GM12878 (cell line): ENCODE measurements at regions not wholly inside any gene's neighbourhood (a gene's known extent, or its start where the extent isn't known, plus 50 kb on each side); places are given as distances from the start of the nearest gene placed in this dataset.

Experiments
- ATAC-seq: fragments of 200-7000 bp; cut with Tn5 transposase; 3 replicates; pipeline ENCODE4 v1.9.1; 2020; ENCODE audit warnings: mild to moderate bottlenecking, moderate library complexity
- BruUV-seq: library from RNA; stranded (reverse); fragments of 400-500 nt; replicated peaks from 2 replicates; lab custom pipeline; 2021; lab: Mats Ljungman, UMichigan
- CTCF ChIA-PET: fragments of 300-600 bp; sonication (Branson Sonifier 250); formaldehyde crosslinking; extraction: SDS; loops from one replicate; lab custom pipeline; 2021; ENCODE audit warnings: inconsistent platforms; lab: Yijun Ruan, JAX
- POLR2A ChIA-PET: fragments of 350-600 bp; formaldehyde crosslinking; extraction: SDS; loops from one replicate; lab custom pipeline; 2021; ENCODE audit warnings: inconsistent platforms; lab: Charles Lee
- RAD21 ChIA-PET: fragments of 300-600 bp; sonication (Branson Sonifier 250); formaldehyde crosslinking; loops from one replicate; lab custom pipeline; 2023; ENCODE audit warnings: antibody characterized with exemption; ENCODE audit not compliant: unreplicated experiment; lab: Charles Lee
- SMC1A ChIA-PET: fragments of 300-600 bp; sonication (Branson Sonifier 250); formaldehyde crosslinking; loops from one replicate; lab custom pipeline; 2023; ENCODE audit not compliant: unreplicated experiment, uncharacterized antibody; lab: Charles Lee
- DNase-seq: peaks from one replicate; pipeline ENCODE4 v3.0.0-alpha.2; 2011; ENCODE audit warnings: low read depth, low spot score
- FAIRE-seq: peaks from 3 replicates; lab custom pipeline; 2011; peaks lifted over from hg19 to GRCh38; lab: Jason Lieb, UNC
- H2AFZ ChIP-seq: 2 replicates; pipeline ENCODE4 v1.6.0; 2011; ENCODE audit warnings: low read depth, low read length, control low read depth; ENCODE audit not compliant: control insufficient read depth
- H3K27ac ChIP-seq: 2 replicates; pipeline ENCODE4 v1.5.1; 2011; ENCODE audit warnings: control low read depth; ENCODE audit not compliant: control insufficient read depth, insufficient read depth
- H3K27me3 ChIP-seq, 2 experiments: replicated peaks in 1 of 2; 2 replicates each; pipeline versions ENCODE4 v1.6.0 to v1.6.1; 2011; ENCODE audit warnings: low read length in 1 of 2; ENCODE audit not compliant: control insufficient read depth in 2 of 2, insufficient read depth in 2 of 2
- H3K36me3 ChIP-seq, 2 experiments: 2 replicates each; pipeline ENCODE4 v1.5.1; 2011; ENCODE audit warnings: low read length in 1 of 2; ENCODE audit not compliant: control insufficient read depth in 2 of 2, insufficient read depth in 2 of 2
- H3K4me1 ChIP-seq: 2 replicates; pipeline ENCODE4 v1.6.1; 2011; ENCODE audit warnings: mild to moderate bottlenecking, low read length, moderate library complexity, mixed read lengths; ENCODE audit not compliant: control insufficient read depth, insufficient read depth
- H3K4me2 ChIP-seq: 2 replicates; pipeline ENCODE4 v1.6.0; 2011; ENCODE audit warnings: control low read depth; ENCODE audit not compliant: control insufficient read depth, insufficient read depth
- H3K4me3 ChIP-seq: fragments of 200-600 bp; sonication (generic); 2 replicates; pipeline ENCODE4 v1.5.1; 2016
- H3K79me2 ChIP-seq: 2 replicates; pipeline ENCODE4 v1.6.0; 2011; ENCODE audit warnings: low read length; ENCODE audit not compliant: control insufficient read depth, insufficient read depth
- H3K9ac ChIP-seq: 2 replicates; pipeline ENCODE4 v1.8.0; 2011; ENCODE audit warnings: low read length, control low read depth, mixed read lengths; ENCODE audit not compliant: control insufficient read depth, insufficient read depth
- H3K9me3 ChIP-seq: replicated peaks from 3 replicates; pipeline ENCODE4 v1.5.1; 2011; ENCODE audit warnings: mild to moderate bottlenecking, low read length; ENCODE audit not compliant: control insufficient read depth, insufficient read depth
- H4K20me1 ChIP-seq: 2 replicates; pipeline ENCODE4 v1.6.0; 2011; ENCODE audit not compliant: control insufficient read depth, insufficient read depth
- ATF7 ChIP-seq: fragments of 450-650 bp; IDR thresholded peaks from 2 replicates; pipeline ENCODE4 v1.6.1; 2016; ENCODE audit warnings: low read depth, mild to moderate bottlenecking
- BCLAF1 ChIP-seq: fragments of 450-650 bp; IDR thresholded peaks from 2 replicates; pipeline ENCODE4 v1.6.1; 2017; ENCODE audit warnings: antibody characterized with exemption, mild to moderate bottlenecking, moderate library complexity
- BMI1 ChIP-seq: fragments of 450-650 bp; IDR thresholded peaks from 2 replicates; pipeline ENCODE4 v1.6.1; 2016; ENCODE audit warnings: mild to moderate bottlenecking, moderate library complexity, borderline replicate concordance
- CEBPB ChIP-seq, 2 experiments: fragments of 150-350 bp in 1 of 2; IDR thresholded peaks; 2 replicates each; pipeline ENCODE4 v1.6.1; 2012 to 2014; ENCODE audit warnings: low read depth in 2 of 2, low read length in 2 of 2, borderline replicate concordance in 1 of 2, inconsistent platforms in 1 of 2
- CHD2 ChIP-seq: IDR thresholded peaks from 2 replicates; pipeline ENCODE4 v1.6.1; 2011; ENCODE audit warnings: low read depth, low read length, improper control_type of control experiment, borderline replicate concordance
- FOXK2 ChIP-seq: fragments of 450-650 bp; IDR thresholded peaks from 2 replicates; pipeline ENCODE4 v1.6.1; 2017; ENCODE audit warnings: mild to moderate bottlenecking, moderate library complexity
- GABPA ChIP-seq: IDR thresholded peaks from 2 replicates; pipeline ENCODE4 v1.6.1; 2014; ENCODE audit warnings: antibody characterized with exemption, low read depth, mild to moderate bottlenecking, inconsistent platforms
- HDAC6 ChIP-seq: fragments of 200-600 bp; sonication (generic); IDR thresholded peaks from one replicate; pipeline ENCODE4 v1.8.0; 2017; ENCODE audit warnings: antibody characterized with exemption; ENCODE audit not compliant: unreplicated experiment
- MYB ChIP-seq: fragments of 150-350 bp; IDR thresholded peaks from 2 replicates; pipeline ENCODE4 v1.6.1; 2014; ENCODE audit warnings: mild to moderate bottlenecking, low read depth, low read length, borderline replicate concordance
- MYC ChIP-seq: IDR thresholded peaks from 2 replicates; pipeline ENCODE4 v1.6.1; 2011; ENCODE audit warnings: mild to moderate bottlenecking, low read length, moderate library complexity, inconsistent platforms; ENCODE audit not compliant: insufficient read depth, insufficient replicate concordance, insufficient read length, severe bottlenecking
- NR2C1 ChIP-seq: fragments of 450-650 bp; IDR thresholded peaks from 2 replicates; pipeline ENCODE4 v1.6.1; 2017; ENCODE audit warnings: antibody characterized with exemption, mild to moderate bottlenecking, moderate library complexity
- RAD21 ChIP-seq: IDR thresholded peaks from 2 replicates; pipeline ENCODE4 v1.6.1; 2011; ENCODE audit warnings: mild to moderate bottlenecking, low read depth, low read length, moderate library complexity; ENCODE audit not compliant: insufficient read depth
- RELA ChIP-seq: fragments of 450-650 bp; IDR thresholded peaks from 2 replicates; pipeline ENCODE4 v1.8.0; 2014; ENCODE audit warnings: borderline replicate concordance; ENCODE audit not compliant: partially characterized antibody
- SMAD5 ChIP-seq: IDR thresholded peaks from 2 replicates; pipeline ENCODE4 v1.6.1; 2016; ENCODE audit warnings: antibody characterized with exemption, low read depth
- SPI1 ChIP-seq: IDR thresholded peaks from 2 replicates; pipeline ENCODE4 v1.6.1; 2011; ENCODE audit warnings: low read depth, mild to moderate bottlenecking, low read length, moderate library complexity, borderline replicate concordance; ENCODE audit not compliant: insufficient read depth
- STAT1 ChIP-seq: fragments of 450-650 bp; conservative IDR thresholded peaks from 2 replicates; pipeline ENCODE4 v1.6.1; 2014; ENCODE audit warnings: antibody characterized with exemption, mild to moderate bottlenecking
- TBL1XR1 ChIP-seq: IDR thresholded peaks from 2 replicates; pipeline ENCODE4 v1.6.1; 2012; ENCODE audit warnings: low read depth, low read length, improper control_type of control experiment
- WRNIP1 ChIP-seq: IDR thresholded peaks from 2 replicates; pipeline ENCODE4 v1.6.1; 2011; ENCODE audit warnings: low read depth, low read length, improper control_type of control experiment, borderline replicate concordance
- ZNF622 ChIP-seq: fragments of 450-650 bp; IDR thresholded peaks from 2 replicates; pipeline ENCODE4 v1.6.1; 2017; ENCODE audit warnings: mild to moderate bottlenecking, inconsistent platforms
- ZZZ3 ChIP-seq: IDR thresholded peaks from 2 replicates; pipeline ENCODE4 v1.6.1; 2011; ENCODE audit warnings: low read depth; ENCODE audit not compliant: control insufficient read depth, insufficient read length
- in situ Hi-C: fragments of 300-500 bp; cut with MboI; formaldehyde crosslinking; loops from 9 replicates; pipeline ENCODE4 v1.14.3; 2018; ENCODE audit warnings: mixed read lengths
- intact Hi-C: fragments of 100-400 bp; cut with micrococcal nuclease; formaldehyde crosslinking; loops from one replicate; pipeline ENCODE4 v1.14.2; 2022; ENCODE audit not compliant: unreplicated experiment

DNA sequence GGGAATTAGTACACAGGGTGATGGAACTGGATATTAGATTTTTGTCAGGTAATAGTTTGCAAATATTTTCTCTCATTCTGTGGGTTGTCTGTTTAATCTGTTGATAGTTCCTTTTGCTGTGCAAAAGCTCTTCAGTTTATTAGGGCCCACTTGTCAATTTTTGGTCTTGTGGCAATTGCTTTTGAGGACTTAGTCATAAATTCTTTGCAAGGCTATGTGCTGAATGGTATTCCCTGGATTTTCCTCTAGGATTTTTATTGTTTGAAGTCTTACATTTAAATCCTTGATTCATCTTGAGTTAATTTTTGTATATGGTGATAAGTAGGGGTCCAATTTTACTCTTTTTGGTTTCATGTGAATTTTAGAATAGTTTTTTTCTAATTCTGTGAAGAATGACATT is 111.3 kb downstream of the ARRDC4 start:
- H3K36me3 ChIP-seq = no peaks in the 10 kb centered on the region
- no peak overlapping the region for H3K9ac ChIP-seq
- H3K27ac ChIP-seq = no peak overlapping the region
- ATAC-seq (no peak), DNase-seq (no peak)
- no peaks in the 10 kb centered on the region for H3K4me1 ChIP-seq
- SMC1A ChIA-PET = no interaction called here
- H4K20me1 ChIP-seq = no peaks in the 10 kb centered on the region
- no peak overlapping the region for H3K4me3 ChIP-seq
- H3K4me2 ChIP-seq = no peak overlapping the region
- no peaks in the 10 kb centered on the region for H3K9me3 ChIP-seq
- H3K79me2 ChIP-seq = no peaks in the 10 kb centered on the region
- no TSS peak for BruUV-seq
- CTCF ChIA-PET = no interaction called here
- RAD21 ChIA-PET = no interaction called here
- TF ChIP-seq SMAD5 (no peak), HDAC6 (no peak), STAT1 (no peak), MYC (no peak), ATF7 (no peak), BMI1 (no peak), WRNIP1 (no peak)
- TF ChIP-seq, all 136 proteins: peak for 0
- H2AFZ ChIP-seq = no peak overlapping the region
- in situ Hi-C loops (no loop called here), intact Hi-C loops (no loop called here)
- POLR2A ChIA-PET = no interaction called here
- FAIRE-seq = no peak
- H3K27me3 ChIP-seq = no peaks in the 10 kb centered on the region

DNA sequence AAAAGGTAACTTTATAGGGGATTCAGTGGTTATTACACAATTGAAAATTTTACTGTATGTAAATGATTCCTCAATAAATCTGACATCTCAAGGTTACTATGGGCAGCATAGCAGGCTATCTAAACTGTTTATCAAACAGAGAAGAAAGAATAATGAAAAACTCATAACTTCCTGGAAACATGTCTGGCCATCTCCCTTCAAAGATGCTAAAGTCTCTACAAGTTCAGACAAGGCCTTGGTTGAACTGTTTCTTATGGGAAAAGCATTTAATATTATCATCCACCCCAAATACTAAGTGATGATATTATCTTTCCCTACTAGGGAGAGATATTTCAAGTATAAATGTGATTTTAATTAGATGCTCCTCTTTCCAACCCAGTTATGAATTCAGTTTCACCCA is 114.9 kb downstream of the ARRDC4 start:
- ChIA-PET POLR2A (no interaction called here), RAD21 (no interaction called here), SMC1A (no interaction called here), CTCF (no interaction called here)
- Histone ChIP-seq H4K20me1 (no peaks in the 10 kb centered on the region), H3K27me3 (no peaks in the 10 kb centered on the region), H3K36me3 (no peaks in the 10 kb centered on the region), H3K9ac (no peak overlapping the region), H2AFZ (no peak overlapping the region), H3K4me3 (no peak overlapping the region), H3K9me3 (no peaks in the 10 kb centered on the region), H3K27ac (no peak overlapping the region), H3K4me1 (no peaks in the 10 kb centered on the region), H3K4me2 (no peak overlapping the region), H3K79me2 (no peaks in the 10 kb centered on the region)
- FAIRE-seq = no peak
- intact Hi-C loops (no loop called here), in situ Hi-C loops (no loop called here)
- no peak for DNase-seq
- no TSS peak for BruUV-seq
- ATAC-seq = no peak
- TF ChIP-seq CEBPB (IDR thresholded peaks at IDR 0.05; ENCODE audit: borderline replicate concordance in 1 of 2, low read depth in 2 of 2, low read length in 2 of 2) = no peak
- TF ChIP-seq MYB = no peak
- no peak for TF ChIP-seq SPI1
- TF ChIP-seq FOXK2 = no peak
- no peak for TF ChIP-seq ZNF622
- TF ChIP-seq TBL1XR1 = no peak
- TF ChIP-seq RAD21 = no peak
- no peak for TF ChIP-seq RELA
- TF ChIP-seq ZZZ3 = no peak
- TF ChIP-seq SMAD5 = no peak
- TF ChIP-seq GABPA = no peak
- TF ChIP-seq CHD2 = no peak
- no peak for TF ChIP-seq BCLAF1
- no peak for TF ChIP-seq NR2C1
